ENCODE measurements at regions not wholly inside any gene's neighbourhood (a gene's known extent, or its start where the extent isn't known, plus 50 kb on each side); places are given as distances from the start of the nearest gene placed in this dataset.

GRCh38 chr5:33010846-33011245 is 299.7 kb downstream of the NPR3 start:
- TF ChIP-seq CTCF (IDR thresholded peaks at IDR 0.05 in 4 of 5, conservative IDR thresholded peaks at IDR 0.05 in 1 of 5): no peak
- TF ChIP-seq POLR2A (IDR thresholded peaks at IDR 0.05): no peak
